Umbilical cord (tissue), 1 donor: ENCODE measurements at regions not wholly inside any gene's neighbourhood (a gene's known extent, or its start where the extent isn't known, plus 50 kb on each side); places are given as distances from the start of the nearest gene placed in this dataset.
"Not testable (repeated sequence)": the region's sequence is repeated elsewhere in the genome, so short reads cannot be mapped to it uniquely, and the experiment has no call there.

Source experiments
- DNase-seq: peaks from one replicate; pipeline ENCODE4 v3.0.0-alpha.2; 2015; ENCODE audit warnings: low spot score

GRCh38 chr15:84152381-84152979 is 83.1 kb upstream of the GOLGA6L4 start:
- not testable (repeated sequence) for DNase-seq

GRCh38 chr15:84153655-84154140 is 81.9 kb upstream of the GOLGA6L4 start:
- DNase-seq: not testable (repeated sequence)

GRCh38 chr15:84154314-84154713 is 81.3 kb upstream of the GOLGA6L4 start:
- not testable (repeated sequence) for DNase-seq

- not testable (repeated sequence) for DNase-seq
Measured at GRCh38 chr15:84154787-84155186, 80.8 kb upstream of the GOLGA6L4 start.

- DNase-seq: not testable (repeated sequence)
Measured at GRCh38 chr15:84155792-84156587, 79.6 kb upstream of the GOLGA6L4 start.

GRCh38 chr15:84156588-84156840 is 79.1 kb upstream of the GOLGA6L4 start:
- not testable (repeated sequence) for DNase-seq

GRCh38 chr15:84157056-84157632 is 78.4 kb upstream of the GOLGA6L4 start:
- not testable (repeated sequence) for DNase-seq

GRCh38 chr15:84157857-84158256 is 77.7 kb upstream of the GOLGA6L4 start:
- not testable (repeated sequence) for DNase-seq

GRCh38 chr15:84159346-84160269 is 76.0 kb upstream of the GOLGA6L4 start:
- DNase-seq: not testable (repeated sequence)

- not testable (repeated sequence) for DNase-seq
Measured at GRCh38 chr15:84164423-84165292, 70.9 kb upstream of the GOLGA6L4 start.

- DNase-seq: not testable (repeated sequence)
Measured at GRCh38 chr15:84170029-84170428, 65.5 kb upstream of the GOLGA6L4 start.

- not testable (repeated sequence) for DNase-seq
Measured at GRCh38 chr15:84173231-84173610, 62.4 kb upstream of the GOLGA6L4 start.
